ENCODE measurements at regions not wholly inside any gene's neighbourhood (a gene's known extent, or its start where the extent isn't known, plus 50 kb on each side); places are given as distances from the start of the nearest gene placed in this dataset.
"Not testable (repeated sequence)": the region's sequence is repeated elsewhere in the genome, so short reads cannot be mapped to it uniquely, and the experiment has no call there.

DNA sequence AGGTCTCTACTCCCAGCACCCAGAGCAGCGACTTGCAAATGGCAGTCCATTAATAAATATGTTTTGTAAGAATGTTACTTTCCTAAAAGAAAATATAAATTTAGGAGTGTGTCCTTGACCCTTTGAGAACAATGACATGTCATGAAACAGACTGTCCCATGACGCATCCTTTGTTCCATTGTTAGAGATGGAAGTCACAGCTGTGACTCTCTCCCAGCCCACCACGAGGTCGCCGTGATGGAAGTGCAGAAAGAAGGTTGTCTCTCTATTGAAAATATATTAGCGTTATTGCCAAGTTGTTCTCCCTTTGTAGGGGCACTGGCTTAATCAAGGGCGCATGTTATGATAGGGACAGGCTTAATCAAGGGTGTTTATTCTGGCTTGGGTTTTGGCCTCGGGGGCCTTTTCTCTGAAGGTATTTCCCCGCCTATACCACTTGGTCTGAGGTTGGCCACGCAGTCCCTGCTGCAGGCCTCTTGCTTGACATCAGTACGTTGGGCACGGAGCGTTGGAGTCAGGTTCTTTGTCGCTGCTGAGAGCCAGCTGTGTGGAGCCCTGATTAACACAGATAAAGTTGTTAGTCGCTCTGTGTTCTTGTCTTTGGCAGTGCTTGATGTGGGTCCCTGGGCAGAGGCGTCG is 126.7 kb upstream of the ZNF536 start:
- no peak for DNase-seq

DNA sequence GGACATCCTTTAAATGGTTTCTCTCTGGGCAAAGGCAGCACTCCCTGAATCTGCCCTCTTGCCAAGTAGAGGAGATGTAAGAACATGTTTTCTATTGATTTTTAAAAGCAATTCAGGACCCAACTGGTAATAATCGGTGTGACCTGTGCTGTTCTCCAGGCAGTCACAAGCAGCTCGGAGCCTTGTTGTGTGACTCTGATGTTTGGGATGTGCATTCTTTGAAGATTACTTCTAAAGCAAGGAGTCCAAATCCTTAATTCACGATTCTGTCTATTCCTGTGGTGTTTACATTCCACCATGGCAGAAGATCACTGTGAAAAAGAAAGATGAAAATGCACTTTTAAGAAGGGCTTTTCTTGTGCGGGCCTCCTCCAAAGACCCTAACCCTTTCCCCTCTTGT is 122.3 kb upstream of the ZNF536 start:
- DNase-seq, result no peak

DNA sequence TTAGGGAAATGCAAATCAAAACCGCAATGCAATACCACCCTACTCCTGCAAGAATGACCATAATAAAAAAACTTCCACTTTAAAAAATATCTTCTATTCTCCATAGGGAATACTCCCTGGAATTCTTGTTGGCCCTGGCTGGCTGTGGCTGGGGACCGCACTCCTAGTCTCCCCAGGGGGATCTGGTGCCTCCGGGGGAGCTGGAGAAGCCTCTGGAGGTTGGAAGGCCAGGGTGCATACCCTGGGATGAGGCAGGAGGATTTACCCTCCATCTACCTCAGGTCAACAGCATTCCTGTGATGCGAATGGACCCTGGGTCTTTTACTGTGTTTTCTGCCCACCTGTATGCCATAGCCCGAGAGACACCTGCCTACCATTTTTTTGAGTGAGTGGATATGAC is 120.0 kb upstream of the ZNF536 start:
- no peak for DNase-seq

DNA sequence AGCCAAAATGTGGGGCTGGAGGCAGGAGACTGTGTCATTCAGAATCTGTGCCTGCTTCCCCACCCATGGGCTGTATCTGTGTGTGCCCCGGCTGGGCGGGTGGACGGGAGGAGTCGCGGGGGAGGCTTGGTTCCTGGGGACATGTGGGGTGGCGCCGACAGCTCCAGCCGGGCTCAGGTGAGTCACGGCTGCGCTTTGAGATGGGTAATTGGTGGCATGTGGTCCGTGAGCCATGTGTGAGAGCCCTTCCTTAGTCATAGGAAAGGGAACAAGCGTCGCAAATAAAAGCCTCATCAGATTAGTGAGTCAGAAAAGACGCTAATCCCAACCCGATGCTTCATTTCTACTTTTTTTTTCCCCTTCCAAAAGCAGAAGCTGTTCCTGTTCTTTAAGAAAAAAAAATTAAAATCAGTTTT is 118.6 kb upstream of the ZNF536 start:
- no peak for DNase-seq

DNA sequence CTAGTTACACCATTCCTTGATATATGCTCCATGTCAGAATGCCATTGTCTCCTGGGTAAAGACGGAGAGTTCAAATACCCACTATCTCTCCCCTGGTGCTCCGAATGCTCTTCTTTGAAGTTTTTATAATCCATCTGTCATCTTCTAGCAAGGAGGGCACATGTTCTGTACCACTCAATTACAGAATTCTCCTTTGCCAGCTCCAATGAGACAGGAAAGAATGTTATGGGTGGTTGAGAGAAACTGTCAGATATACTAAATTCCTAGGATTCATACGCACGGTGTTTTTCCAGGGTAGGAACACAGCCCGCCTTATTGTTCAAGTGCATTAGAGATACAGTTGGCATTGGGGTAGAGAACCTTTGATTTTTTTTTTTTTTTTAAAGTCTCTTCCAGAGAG is 118.0 kb upstream of the ZNF536 start:
- DNase-seq, result no peak

DNA sequence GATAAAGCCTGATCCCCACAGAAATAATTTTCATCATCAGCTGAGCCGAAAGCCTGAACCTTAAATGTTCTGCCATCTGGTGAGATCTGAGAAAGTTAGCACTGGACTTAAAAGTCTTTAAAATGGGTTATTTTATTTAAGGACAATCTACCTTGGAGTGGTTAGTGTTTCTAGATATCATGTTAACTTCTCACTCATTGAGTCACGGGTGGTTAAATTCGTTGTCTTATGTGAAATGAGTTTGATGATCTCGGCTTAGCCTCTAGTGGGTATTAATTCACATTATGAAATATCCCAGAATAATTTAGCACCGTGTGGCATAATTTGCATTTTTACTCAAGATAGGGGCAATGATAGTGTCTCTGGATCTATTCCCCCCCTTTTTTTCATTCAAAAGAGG is 117.4 kb upstream of the ZNF536 start:
- no peak for DNase-seq

DNA sequence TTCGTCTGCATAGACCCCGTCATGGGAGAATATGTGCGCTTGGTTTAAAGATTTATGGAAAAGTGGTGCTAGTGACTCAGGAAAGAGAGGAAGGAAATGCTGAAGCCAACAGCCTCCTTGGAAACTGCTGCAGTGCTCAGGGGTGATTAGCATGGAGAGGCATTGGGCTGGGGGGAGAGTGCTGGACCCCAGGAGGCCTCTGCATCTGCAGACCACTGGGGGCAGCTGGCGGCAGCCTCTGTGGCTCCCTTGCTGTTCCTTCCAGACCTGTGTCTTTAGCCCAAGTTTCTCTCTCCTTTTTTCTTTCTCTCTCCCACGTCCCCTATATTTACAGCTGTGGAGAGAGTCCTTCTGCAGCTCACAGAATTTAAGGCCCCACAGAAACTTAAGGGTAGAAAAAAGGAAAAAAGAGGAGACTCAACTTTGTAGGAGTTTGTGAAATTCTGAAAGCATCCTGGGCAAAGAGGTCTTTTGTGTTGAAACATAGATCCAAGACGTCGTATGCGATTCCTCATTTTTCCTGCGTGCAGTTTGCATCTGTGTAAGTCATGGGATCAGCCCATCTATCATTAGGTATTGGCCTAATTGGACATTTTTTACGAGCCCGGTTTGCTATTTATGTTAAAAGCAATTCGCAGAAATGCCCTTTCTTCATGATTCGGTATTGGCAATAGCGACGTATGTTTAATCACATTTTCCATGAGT is 116.2 kb upstream of the ZNF536 start:
- no peak for DNase-seq

DNA sequence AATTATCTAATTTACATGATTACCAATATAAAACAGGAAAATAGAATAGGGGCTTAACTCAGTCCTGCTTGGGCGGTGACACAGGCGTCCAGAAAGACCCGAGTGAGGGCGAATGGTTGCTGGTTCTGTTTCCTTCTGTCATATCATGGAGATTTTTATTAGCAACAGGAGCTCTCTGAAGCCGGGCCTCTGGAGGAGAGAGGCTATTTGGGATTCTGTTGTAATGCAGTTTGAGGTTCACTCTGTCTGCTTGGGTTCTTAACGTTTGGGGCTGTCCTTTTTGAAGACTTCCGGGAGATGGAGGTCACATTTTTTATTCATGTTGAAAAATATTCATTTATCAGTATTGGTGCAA is 115.7 kb upstream of the ZNF536 start:
- DNase-seq, result no peak

DNA sequence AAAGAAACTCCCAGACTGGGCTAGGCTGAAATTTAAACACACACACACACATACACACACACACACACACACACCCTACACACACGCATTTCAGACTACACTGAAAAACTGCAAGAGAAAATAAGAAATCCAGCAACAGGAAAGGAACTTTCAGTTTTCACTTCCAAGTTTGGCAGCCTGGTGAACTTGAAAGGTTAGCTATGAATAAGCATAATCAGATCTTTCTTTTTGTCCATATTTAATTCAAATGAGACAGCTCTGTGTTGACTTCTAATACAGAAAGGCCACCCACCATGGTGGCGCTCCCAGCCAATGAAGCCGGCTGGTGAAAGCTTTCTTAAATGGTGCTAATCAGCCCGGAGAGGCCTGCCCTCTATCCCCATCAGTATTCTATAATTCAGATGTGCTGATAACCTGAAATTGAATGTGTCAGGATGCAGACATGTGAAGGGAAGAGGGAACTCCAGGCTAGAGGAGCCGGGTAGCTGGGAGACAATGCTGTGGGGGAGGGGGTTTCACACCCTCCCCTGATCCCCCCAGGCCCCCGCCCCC is 108.3 kb upstream of the ZNF536 start:
- no peak for DNase-seq

DNA sequence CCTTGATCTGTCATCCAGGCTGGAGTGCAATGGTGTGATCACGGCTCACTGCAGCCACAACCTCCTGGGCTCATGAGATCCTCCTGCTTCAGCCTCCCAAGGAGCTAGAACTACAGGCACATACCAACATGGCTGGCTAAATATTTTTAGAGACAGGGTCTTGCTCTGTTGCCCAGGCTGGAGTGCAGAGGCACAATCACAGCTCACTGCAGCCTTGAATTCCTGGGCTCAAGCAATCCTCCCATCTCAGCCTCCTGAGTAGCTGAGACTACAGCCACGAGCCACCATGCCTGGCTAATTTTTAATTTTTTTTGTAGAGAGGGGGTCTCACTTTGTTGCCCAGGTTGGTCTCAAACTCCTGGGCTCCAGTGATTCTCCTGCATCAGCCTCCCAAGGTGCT is 106.3 kb upstream of the ZNF536 start:
- not testable (repeated sequence) for DNase-seq

DNA sequence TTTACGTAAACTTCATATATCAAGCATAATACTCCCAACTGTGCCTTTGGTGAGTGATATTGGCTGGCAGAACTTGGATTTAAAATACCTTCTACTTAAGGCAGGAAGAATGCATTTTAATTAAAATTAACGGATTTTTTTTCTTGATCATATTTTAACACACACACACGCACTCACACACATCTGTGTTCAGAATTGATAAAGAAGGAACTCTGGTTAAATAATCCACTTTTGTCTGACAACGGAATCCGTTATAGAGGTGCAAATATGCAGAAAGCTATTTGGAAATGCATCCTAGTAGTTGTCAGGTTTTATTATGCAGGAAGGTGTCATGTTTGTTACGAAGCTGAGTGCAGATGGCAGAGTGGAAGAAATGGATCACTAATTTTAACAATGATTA is 105.5 kb upstream of the ZNF536 start:
- no peak for DNase-seq

DNA sequence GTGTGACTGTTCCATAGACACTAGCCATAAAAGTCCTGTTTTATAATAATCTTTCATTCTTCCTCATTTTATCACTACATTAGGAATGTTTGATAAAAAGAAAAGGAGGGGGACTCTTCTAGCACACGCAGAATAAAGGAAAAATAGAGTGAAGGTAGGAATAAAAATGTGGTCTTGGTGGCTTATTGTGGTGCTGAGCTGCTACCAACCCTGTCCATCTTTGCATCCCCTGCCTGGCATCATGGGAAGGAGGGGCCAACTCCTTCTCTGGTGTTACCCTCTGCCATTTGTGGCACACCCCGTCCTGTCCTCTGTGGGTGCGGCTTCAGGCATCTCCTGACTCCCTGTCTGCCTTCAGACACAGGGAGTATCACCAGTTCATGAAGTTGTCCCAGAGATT is 104.9 kb upstream of the ZNF536 start:
- no peak for DNase-seq

DNA sequence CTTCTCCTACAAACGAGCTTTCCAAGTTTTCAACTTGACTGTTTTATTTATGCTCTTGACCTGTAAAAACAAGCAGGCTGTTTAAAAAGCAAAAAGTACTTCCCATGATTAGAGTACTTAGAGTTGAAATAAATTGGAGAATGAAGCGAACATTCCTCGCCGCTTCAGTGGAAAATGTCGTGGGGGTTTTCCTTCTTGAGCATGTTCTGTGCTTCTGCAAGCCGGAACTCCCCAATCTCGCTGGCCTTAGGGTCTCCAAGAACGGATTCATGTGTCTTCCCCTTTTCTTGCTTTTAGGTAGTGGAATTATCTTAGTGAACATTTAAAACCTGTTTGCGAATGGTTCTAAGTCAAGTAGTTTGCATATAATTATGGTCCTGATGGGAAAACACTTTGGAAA is 103.6 kb upstream of the ZNF536 start:
- no peak for DNase-seq

DNA sequence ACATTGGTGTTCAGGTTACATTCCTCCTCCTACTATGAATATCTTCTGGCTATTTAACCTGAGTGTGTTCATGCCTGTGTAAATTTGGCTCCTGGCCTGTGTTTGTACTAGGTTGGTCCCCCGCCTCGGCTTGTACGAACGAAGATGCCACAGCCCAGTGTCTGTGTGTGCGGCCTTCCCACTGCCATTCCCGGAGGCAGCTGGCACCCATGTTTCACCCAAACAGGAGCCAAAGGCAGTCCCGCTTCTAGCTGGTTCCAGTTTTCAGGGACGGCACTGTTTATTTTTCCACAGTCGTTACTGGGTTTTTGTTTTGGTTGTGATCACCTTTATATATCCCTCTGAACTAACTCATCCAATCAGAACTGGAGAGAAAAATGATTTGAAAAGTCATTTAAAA is 102.5 kb upstream of the ZNF536 start:
- DNase-seq, result no peak

DNA sequence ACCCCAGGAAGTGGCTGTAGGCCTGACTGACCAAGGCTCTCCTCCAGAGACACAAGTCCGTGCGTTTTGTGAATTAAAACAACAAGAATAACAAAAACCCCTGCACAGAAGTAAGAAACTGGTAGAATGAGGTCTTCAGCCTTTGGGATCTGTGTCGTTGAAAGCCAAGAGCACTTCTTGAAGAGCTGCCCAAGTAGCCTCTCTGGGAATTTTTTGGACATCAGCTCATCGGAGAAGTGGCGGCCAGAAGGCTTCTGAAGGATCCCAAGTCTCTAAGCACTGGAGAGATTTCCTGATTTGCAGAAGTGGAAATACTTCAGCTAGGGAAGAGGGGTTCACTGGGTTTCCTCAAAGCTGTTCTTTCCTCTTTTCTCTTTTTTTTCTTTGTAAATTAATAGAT is 100.4 kb upstream of the ZNF536 start:
- DNase-seq, result no peak

DNA sequence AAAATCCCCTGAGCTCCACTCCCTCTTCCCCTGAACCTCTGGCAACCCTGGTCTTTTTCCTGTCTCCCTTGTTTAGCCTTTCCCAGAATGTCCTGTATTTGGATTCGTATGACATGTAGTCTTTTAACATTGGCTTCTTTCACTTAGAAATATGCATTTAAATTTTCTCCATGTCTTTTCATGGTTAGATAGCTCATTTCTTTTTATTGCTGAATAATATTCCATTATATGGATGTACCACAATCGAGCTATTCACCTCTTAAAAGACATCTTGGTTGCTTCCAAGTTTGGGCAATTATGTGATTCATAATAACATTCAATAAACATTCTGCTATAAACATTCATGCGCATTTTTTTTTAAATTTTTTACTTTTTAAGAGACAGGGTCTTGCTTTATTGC is 99.6 kb upstream of the ZNF536 start:
- DNase-seq, result no peak

DNA sequence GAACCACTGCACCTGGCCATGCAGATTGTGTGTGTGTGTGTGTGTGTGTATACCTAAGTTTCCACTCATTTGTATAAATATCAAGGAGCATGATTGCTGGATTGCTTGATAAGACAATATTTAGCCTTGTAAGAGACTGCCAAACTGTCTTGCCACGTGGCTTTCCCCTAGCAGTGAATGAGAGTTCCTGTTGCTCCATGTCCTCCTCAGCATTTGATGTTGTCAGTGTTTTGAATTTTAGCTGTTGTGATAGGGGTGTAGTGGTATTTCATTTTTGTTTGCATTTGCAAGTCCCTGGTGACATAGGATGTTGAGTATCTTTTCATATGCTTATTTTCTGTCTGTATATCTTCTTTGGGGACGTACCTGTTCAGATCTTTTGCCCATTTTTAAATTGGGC is 99.0 kb upstream of the ZNF536 start:
- no peak for DNase-seq

DNA sequence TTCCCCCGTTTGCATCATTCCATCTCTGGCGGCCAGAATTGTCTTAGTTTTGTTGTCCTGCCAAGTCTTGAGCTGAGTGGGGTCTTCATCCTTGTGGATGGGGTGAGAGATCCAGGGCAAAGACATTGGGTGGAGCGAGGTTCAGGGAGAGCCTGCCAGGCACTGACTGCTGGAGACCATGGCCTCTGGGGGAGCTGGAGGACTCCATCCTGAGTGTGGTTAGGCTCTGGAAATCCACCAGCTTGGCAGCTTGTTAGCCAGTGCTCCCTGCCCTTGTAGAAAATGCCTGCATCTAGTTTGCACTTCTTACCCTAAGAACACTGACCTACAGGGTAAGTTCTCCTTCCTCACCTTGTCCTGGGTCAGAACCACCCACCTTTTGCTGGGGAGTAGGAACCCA is 97.2 kb upstream of the ZNF536 start:
- no peak for DNase-seq

DNA sequence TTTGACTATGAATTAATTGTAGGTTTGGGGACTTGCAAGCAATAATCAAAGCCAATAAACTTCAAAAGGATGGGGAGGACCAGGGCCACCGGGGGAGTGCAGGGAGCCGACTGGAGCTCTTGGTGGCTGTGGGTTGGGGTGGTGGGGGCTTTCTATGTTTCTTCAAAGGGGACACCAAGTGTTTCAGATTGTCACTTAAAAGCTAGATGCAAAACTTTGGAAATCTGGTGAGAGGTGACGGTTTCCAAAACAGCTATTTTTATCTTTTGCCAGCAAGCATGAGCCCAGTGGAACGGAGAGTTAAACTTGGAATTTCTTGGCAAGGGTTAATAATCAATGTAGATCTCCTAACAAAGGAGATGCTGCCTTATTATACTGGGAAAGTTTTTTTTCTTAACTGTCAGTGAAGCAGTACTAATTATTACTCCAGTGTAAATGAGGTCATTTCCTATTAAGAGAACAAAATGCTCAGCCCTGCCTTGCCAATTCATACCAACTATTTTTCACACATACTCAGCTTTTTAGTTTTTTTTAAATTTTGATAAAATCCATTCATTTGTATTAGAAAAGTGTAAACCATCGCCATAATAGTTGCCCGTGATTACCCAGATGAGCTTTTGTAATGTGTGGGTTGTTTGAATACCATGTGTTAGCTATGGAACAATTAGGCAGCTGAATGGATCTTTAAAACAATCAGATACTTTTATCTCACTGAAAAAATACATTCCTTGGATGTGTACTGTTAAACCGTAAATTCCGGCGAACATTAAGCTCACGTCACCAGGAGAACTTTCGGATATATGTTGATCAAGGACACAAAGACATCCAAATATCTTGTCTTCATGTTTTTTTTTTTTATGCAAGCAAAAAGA is 95.9 kb upstream of the ZNF536 start:
- no peak for DNase-seq

DNA sequence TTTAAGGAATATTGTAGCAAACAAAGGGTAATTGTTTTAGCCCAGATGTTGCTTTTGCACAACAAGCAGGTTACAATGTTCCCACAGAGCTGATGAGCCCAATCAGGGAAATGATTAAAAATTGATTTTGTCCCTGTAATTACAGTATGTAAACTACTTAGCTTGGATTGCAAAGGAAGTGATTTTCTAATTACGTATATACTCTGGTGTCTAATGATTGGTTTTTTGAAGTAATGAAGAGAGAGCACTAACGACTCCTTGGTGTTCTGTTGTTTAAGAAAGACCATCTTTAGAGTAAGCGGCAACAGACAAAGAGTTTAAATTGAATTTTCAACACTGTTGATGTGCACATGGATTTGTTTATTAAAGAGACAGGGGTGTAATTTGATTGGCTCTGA is 95.3 kb upstream of the ZNF536 start:
- DNase-seq, result no peak

DNA sequence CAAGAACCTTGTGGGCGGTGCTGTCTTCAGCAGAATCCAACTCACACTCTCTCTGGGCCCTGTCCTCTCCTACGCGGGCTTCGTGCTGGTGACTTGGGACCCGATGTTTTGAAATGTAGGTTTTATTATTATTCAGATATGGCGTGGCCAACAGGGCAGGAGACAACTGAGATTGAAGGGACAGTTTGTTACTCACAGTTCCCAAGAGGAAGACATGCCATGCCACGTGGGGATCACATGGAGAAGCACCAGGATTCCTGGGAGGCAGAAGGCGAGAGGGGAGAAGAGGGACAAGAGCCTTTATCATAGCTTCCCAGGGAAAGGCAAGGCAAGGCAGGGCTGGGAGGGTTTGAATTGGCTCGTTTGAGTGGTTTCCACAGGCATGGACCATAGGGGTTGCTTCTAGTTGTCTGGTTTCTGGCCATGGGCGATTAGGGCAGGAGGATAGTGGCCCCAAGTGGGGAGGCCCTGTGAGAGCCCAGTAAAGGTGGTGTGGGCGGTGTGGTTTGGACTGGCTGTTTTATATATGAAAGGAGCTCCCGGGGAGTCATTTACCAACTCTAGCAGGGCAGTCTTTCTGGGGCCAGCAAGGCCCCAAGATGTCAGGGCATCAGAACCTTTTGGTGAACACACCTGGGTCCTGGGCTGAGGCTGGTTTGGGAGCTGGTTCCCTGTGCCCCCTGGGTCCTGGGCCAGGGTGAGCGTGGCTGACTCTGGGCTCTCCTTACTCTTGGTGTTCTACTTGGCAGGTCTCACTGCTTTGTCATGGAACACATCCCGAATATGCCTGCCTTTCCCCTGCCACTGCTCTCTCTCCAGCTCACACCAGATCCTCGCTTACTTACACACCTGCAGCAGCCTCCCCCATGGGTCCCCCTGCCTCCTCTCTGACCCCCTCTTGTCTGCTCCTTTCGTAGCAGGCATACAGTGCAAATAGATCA is 94.0 kb upstream of the ZNF536 start:
- no peak for DNase-seq

DNA sequence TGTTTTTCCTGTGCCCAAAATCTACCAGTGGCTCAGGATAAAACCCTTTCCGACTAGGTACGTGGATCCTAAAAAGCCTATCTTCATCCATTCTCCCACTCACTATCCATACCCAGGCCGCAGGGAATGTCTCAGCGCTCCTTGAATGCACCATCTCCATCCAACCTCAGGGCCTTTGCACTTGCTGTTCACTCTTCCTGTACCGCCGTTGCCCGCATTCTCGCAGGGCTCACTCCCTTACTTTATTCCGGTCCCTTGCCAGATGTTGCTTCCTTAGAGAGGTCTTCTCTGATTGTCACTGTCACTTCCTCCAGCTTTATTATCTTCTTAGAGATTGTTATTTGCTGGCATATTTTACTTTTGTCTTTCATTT is 93.3 kb upstream of the ZNF536 start:
- no peak for DNase-seq

DNA sequence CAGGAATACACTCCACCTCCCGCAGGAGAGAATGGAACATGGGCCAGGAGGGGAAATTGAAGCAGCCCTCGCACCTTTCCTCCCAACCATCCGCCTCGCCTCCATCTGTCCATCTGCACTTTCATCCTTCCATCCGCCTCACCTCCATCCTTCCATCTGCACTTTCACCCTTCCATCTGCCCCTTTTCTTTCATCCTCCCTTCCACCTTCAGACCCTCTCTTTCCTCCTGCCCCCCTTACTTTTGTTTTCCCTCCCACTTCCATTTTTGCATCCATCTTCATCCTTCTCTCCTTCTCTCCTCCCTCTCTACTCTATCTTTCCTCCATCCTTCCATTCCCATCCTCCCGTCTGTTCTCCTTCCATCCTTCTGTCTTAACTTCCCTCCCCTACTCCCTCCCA is 92.2 kb upstream of the ZNF536 start:
- DNase-seq, result no peak

Data from activated naive CD4-positive, alpha-beta T cell treated with Interleukin-2 at 50 U/mL for 16 hours (primary cell).